ENCODE measurements at regions not wholly inside any gene's neighbourhood (a gene's known extent, or its start where the extent isn't known, plus 50 kb on each side); places are given as distances from the start of the nearest gene placed in this dataset.
"Not testable (repeated sequence)": the region's sequence is repeated elsewhere in the genome, so short reads cannot be mapped to it uniquely, and the experiment has no call there.

DNA sequence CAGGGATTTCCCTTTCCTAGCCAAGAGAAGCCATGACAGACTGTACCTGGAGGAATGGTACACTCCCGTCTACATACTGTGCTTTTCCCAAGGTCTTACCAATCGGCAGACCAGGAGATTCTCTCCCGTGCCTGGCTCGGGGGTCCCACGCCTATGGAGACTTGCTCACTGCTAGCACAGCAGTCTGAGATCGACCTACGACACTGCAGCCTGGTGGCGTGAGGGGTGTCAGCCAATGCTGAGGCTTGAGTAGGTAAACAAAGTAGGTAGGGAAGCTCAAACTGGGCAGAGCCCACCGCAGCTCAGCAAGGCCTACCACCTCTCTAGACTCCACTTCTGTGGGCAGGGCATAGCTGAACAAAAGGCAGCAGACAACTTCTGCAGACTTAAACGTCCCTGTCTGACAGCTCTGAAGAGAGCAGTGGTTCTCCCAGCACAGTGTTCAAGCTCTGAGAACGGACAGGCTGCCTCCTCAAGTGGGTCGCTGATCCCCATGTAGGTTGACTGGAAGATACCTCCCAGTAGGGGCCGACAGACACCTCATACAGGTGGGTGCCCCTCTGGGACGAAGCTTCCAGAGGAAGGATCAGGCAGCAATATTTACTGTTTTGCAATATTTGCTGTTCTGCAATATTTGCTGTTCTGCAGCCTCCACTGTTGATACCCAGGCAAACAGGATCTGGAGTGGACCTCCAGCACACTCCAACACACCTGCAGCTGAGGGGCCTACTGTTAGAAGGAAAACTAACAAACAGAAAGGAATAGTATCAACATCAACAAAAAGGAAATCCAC lies 270.4 kb upstream of the TLE3 start:
- DNase-seq (ENCODE audit: low spot score): not testable (repeated sequence)

DNA sequence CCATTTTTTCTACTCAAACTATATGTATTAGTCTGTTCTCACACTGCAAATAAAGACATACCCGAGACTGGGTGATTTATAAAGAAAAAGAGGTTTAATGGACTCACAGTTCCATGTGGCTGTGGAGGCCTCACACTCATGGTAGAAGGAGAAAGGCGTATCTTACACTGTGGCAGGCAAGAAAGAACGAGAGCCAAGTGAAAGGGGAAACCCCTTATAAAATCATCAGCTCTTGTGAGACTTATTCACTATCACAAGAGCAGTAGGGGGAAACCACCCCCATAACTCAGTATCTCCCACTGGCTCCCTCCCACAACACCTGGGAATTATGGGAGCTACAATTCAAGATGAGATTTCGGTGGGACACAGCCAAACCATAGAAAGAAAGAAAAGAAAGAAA lies 266.3 kb upstream of the TLE3 start:
- DNase-seq (ENCODE audit: low spot score): not testable (repeated sequence)

DNA sequence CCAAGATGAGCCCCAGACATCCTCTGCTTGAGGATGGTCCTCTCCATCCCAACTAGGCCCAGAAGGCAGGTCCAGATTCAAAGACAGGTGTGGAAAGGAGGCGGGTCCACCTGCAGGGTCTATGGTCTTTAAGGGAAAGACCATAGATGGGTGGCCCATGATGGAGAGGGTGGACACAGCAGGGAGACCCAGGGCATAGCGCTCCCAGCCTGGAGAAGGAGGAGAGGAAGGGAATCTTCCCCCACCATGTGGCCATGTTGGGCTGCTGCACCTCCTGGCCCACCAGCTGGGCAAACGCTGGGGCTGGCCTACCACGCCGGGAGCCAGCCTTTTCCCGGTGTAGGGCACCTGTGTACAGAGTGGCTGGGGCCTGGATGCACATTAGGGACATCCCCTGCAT lies 265.2 kb upstream of the TLE3 start:
- DNase-seq (ENCODE audit: low spot score): peak; percentile 45

DNA sequence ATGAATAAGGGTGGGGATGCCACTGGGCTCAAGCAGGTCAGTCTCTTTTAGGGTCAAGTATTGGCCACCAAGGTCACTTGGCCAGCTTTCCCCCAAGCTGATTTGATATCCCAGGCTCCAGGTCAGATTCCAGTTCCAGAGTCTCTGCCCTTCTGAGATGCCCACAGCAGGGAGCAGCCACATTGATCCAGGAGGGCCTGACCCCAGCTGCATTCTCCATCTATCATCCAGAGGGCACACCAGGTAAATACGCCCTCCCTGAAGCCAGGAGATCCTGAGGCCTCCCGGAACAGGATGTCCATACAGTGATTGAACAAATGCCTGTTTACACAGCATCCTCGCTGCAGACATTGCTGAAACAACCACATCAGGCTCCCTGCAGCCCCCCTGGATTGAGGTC lies 264.6 kb upstream of the TLE3 start:
- no peak for DNase-seq (ENCODE audit: low spot score)

DNA sequence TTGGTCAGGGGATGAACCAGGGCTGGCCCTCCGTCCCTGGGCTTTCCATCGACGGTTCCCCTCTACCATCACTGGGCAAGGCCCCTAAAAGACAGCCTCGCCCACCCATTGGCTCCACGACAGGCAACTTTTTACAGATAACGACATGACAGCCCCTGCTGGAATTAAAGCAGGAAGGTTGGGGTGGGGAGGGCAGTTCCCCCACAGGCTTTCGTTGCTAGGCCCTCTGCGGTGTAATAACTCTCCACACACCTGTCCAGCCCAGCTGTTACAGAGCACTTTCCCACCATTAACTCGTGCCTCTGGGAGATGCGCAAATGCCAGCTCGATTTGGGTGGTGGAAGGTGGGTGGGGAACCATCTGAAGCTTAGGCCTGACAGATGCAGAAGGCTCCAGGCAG lies 264.2 kb upstream of the TLE3 start:
- DNase-seq (ENCODE audit: low spot score): no peak

DNA sequence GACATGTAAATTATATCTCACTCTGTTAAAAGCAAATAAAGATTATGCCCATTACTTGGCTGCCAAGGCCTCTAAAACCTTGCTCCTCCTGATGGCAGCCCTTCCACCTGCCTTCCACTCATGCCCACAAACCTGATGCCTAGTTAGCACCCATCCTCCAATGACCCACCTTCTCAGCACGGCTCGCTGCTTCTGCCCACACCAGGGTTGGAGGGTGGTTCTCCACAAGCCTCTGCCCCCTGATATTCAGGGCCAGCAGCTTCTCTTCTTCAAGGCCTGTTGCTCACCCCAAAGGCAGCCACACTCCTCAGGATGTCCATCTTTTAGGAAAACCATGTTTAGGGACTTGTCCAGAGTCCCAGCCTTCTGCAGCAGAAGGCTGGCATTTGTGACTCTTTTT lies 263.4 kb upstream of the TLE3 start:
- DNase-seq (ENCODE audit: low spot score): no peak

DNA sequence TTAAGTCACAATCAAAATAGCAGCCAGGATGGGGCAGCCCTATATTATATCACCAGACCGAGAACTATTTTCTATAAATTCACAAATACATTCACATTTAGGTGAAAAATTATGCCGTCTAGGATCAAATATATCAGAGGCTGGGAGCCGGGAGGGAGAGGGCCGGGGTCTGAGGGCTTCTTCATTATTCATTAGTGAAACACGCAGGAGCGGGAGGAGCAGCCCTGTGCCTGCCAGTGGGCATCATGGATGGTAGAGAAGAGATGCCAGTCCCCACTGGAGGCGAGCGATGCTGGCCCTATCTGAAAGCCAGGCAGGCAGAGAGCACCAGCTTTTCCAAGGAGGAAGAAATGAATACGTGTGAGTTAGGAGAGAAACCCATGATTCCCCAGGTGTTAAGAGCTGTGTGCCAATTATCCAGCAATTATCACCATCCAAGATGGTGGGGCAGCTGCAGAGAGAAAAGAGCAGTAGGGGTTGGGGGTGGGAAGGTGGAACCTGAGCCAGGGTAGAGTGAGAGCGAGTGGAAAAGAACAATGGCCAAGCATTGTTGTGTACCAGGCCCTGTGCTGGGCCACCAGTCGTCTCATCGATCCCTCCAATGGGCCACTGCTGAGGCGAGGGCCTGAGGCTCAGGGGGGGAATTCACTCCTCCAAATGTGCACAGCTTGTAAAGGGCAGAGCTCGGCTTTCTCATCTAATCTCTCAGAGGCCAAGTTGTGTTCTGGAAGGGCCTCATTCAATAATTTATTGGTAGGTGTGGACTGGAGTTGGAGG lies 261.3 kb upstream of the TLE3 start:
- no peak for DNase-seq (ENCODE audit: low spot score)

DNA sequence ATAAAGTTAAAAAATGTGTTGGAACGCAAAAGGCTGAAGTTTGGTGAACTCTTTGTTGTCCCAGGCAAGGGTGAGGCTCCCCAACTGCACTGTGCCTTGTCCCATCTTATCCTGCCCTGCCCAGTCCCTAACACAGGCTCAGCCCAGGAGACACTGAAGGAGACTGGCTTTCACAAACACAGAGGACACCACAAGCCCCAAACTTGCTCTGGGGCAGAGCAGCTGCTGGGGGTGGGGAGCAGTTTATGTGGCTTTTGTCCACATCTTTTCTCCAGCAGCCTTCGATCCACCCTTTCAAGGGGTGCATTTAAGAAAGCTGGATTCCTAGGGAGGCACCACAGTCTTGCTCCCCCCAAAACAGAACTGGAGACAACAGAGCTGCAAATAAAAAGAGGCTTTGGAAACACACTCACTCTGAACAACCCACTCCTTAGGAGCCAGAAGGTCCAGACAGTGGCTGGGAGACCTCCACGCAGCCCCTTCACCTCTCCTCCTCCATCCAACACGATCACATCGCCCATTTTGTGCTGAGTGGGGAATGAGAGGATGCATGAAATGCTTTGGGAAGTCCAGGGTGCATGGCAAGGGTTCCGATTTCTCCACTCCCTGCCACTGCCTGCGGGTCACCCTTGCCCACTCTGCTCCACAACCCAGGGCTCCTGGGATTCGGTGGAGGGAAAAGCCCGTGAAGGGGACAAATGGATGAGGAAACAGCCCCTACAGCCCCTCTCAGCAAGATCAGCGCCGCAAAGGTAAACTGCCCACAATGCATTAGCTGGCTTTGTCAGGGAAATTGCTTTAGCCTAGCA lies 260.5 kb upstream of the TLE3 start:
- no peak for DNase-seq (ENCODE audit: low spot score)

DNA sequence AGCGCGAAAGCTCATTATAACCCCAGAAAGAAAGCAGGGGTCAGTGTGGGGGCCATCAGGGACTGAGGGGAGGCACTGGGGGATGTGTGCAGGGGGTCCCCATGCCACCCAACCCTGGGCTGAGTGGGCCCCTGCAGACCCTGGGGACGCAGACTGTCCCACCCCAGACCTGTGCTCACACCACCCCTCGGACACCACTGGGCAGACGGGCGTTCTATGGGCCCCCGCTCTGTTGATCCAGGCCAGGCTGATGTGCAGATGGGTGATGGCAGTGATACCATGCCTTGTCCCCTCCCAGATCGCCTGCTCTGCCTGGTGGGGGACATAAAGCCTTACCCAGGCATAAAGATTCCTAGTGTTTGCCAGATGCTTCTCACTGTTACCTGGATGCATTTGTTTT lies 259.7 kb upstream of the TLE3 start:
- DNase-seq (ENCODE audit: low spot score): no peak

DNA sequence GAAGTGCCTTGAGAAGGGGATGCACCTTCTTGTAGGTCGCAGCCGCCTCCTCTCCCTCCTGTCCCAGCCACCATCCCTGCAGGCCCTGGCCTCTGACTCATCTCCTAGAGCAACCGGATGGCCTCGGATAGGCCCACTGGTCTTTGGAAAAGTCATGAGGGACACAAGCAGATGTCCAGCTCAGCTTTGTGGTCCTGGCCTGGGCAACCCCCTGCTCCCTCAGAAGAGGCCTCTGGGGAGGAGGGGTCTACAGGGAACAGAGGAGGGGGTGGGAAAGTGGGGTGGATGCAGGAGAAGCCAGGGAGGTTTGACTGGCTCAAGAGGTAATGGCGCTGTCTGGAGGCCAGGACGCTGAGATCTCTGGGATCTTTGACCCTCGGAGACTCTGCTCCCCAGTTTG lies 259.2 kb upstream of the TLE3 start:
- no peak for DNase-seq (ENCODE audit: low spot score)

DNA sequence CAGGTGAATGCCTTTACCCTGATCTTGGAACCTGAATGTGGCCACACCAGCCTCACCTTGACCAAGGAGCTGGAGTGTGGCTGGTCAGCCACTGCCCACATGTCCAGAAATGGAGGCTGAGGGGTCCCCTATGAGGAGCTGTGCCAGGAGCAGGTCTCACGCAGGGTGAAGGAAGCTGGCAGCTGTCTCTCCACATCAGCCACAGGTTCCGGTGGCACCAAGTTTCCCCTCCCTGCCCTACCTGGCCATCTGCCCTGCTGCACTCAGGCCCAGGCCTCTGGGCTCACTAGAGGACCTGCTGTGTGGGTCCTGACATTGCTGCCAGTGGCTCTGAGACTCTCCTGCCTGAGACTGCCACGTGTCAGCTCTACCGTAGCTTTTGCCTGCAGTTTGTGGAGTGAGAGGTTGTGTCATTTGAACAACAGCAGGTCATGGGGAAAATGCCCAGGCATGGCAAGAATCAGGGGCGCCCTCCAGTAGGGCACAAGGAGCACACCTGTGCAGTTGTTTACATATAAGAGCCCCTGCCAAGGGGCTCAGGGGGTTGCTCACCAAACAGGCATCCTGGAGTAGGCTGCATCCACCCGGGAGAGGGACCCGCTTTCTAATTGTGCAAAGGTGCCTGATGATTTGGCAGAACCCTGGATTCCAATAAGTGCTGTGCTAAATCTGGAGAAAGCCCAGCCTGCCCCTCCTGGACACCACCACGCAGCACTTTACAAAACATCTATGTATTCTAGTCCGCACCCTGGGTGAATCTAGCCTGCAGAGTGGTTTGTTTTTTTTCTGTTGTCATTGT lies 258.5 kb upstream of the TLE3 start:
- DNase-seq (ENCODE audit: low spot score): no peak

DNA sequence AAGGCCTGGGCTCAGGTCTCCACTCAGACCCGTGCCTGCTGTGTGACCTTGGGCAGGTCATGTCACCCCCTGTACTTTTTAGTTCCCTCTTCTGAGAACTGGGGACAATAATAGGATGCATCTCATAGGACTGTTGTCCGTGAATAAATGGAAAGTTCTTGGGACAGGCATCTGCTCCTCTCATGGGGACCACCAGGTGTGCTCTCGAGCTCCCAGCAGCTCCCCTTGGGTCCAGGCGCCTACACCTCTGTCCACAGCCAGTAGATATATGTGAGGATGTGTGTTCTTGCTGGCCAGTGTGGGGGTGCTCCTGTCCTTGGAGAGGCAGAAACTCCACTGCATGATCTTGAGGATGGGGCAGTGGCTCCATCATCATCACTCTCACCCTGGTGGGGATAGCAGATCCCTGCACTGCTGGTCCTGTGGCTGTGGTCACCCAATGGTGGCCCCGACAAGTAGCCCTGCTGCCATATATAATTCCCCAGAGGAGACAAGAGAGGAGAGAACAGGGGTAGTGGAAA lies 257.6 kb upstream of the TLE3 start:
- no peak for DNase-seq (ENCODE audit: low spot score)

DNA sequence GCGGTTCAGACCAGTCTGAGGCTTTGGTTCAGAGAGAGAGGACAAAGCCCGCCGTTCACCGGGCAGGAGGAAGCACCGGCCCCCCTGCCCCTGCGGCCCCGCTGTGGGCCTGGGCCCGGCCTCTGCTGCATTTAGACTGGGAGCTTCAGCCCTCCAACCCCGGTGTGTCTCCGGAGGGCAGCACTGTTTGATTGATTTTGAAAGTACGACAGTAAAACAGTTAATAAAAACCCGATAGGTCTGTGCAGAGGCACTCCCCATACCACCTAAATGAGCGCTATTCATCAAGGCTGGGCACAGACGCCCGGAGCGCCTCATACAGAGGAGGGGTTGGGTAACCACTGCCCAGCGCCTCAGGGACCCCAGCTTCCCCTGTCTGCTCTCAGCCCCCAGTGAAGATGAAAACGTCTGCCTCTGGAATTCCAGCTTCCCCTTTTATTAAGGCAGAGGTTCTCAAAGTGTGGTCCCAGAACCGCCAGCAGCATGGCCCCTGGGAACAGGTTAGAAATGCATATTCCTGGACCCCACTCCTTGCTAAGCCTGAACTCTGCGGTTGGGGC lies 256.7 kb upstream of the TLE3 start:
- DNase-seq (ENCODE audit: low spot score): no peak

DNA sequence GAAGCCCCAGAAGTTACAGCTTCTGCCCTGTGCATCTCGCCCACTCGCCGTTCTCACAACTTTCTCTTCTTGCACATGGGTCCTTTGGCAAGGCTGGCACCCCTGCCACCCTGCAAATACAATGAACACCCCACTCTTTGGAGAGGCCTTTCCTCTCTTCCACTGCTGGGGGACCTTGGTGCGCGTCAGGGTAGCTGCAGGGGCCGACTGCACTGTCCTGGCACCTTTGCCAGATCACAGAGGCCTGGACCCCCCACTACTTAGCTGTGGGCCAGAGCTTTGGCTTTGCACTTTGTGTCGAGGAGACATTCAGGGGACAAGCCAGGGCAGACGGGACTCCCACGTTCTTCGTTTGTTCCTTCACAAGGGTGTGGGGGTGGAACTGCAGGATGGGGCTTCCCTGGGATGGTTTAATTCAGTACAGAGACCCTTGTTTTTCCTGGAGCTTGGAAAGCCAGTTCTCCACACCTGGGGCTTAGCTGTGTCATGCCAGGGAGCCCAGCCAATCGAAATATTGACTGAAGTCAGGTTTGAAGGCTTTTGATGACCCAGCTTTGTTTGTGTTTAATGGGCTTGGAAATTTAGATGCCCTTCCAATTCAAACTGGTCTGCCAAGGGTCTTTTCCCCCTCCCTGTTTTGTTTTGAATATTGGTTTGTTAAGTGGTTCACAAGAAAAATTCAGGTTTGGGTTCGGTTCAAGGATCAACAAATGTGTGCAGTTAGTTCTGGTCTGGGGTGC lies 256.1 kb upstream of the TLE3 start:
- no peak for DNase-seq (ENCODE audit: low spot score)

DNA sequence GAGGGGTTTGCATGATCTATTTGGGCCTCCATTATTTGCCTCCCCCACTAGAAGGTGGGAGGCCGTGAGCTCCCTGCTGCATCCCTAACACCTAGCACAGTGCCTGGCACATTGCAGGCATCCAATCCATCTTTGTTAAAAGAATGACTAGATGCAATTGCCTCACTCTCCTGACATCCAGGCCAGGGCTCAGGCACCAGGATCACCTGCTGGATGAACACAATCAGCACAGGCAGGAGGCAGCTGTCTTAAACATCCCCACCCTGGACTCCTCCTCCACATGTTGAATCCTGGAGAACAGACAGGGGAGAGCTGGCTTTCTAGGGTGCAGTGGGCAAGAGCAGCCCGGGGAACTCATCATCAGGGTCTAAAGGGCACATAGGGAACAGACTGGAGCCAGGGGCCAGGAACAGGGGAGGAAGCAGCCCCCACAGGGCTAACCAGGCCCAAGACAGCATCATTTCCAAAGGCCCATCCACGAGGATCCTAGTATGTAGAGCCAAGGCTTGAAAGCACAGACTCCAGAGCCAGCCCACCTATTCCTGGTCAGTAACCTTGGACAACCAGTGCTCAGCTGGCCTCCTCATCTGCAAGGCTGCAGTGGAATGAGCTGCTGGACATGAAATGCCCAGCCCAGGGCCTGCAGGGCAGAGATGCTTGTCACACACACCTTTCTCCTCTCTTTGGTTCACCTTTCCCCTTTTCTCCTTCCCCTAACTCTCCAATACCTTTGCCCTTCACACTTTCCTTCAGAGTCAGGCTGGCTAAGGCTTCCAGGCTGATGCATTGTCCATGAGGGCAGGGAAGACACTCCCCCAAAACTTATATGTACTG lies 254.4 kb upstream of the TLE3 start:
- DNase-seq (ENCODE audit: low spot score): no peak

DNA sequence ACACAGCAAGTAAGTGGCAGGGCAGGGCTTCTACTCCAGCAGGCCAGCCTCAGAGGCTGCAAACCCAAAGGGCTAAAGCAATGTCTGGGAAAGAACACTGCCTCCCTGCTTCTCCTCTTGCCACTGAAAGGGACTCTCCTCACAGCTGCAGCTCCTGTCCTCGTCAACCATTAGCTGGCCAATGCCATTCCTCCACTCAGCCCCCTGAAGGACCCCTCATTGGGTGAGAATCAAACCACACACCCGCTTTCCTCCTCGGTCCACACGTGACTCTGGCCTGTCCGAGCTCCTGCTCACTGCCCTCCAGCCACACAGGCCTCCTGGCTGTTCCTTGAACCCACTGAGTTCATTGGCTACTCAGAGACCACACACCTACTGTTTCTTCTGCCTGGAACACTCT lies 253.7 kb upstream of the TLE3 start:
- no peak for DNase-seq (ENCODE audit: low spot score)

DNA sequence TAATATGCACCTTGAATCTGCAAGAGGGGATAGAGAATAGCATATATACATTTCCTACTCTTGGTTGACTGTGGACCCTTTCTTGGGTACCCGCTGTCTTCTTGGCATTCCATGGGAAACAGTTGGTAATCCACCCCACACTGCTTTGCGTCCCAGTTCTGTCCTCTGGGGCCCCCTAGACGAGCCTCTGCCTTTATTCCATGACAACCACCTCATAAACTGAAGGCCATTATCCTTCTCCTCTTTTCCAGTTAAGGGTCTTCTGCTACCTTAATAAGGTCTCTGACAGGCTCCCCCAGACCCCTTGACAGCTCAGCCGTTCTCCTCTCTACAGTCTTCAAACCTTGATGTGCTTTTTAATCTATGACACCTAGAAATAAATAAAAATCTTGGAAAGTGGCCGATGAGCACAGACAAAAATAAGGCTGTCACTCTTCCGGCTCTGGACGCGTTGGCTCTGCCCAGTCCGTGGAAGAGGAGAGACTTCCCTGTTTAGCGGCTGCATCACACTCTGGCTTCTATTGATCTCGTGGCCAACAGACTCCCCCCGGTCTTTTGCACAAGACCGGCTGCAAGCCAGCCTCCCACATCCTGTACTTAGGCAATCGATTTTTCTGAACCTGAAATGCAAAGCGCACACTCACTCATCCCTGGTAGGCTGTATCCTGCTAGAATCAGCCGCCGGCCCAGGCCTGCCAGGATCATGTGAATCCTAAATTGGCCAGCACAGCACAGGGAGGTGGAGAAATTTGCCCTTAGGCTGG lies 251.0 kb upstream of the TLE3 start:
- no peak for DNase-seq (ENCODE audit: low spot score)

DNA sequence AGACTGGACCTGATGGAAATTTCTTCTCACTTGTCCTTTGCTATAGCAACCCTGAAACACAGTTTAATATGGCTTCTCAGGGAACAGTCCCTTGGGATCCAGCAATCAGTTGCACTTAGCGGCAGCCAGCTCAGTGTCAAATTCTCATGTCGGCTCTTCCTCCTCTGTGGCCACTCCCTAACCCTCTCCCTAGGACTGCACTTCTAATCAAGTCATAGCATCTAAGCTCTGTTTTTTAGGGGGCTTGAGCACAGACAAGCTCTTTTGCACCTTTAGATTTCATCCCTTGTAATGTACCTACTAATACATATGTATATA lies 250.5 kb upstream of the TLE3 start:
- DNase-seq (ENCODE audit: low spot score): no peak
